MM.1S (cell line): ENCODE measurements at regions not wholly inside any gene's neighbourhood (a gene's known extent, or its start where the extent isn't known, plus 50 kb on each side); places are given as distances from the start of the nearest gene placed in this dataset.

ENCODE experiments used
- DNase-seq: peaks from one replicate; pipeline ENCODE4 v3.0.0-alpha.2; 2015
- H2AFZ ChIP-seq: fragments of 300-600 bp; sonication (generic); 2 replicates; pipeline ENCODE4 v1.6.0; 2016; ENCODE audit warnings: antibody characterized with exemption, low read length
- H3F3A ChIP-seq: fragments of 300-600 bp; sonication (generic); 2 replicates; pipeline ENCODE4 v1.6.1; 2016; ENCODE audit warnings: mild to moderate bottlenecking, antibody characterized with exemption, low read length, moderate library complexity, mixed read lengths; ENCODE audit not compliant: insufficient read depth
- H3K27ac ChIP-seq: fragments of 300-600 bp; sonication (generic); 2 replicates; pipeline ENCODE4 v1.5.1; 2016; ENCODE audit warnings: mild to moderate bottlenecking, low read length
- H3K27me3 ChIP-seq: fragments of 300-600 bp; sonication (generic); replicated peaks from 2 replicates; pipeline ENCODE4 v1.6.0; 2016; ENCODE audit warnings: low read length; ENCODE audit not compliant: insufficient read depth
- H3K36me3 ChIP-seq: fragments of 300-600 bp; sonication (generic); replicated peaks from 2 replicates; pipeline ENCODE4 v1.6.1; 2016; ENCODE audit warnings: mild to moderate bottlenecking, low read length, mixed read lengths; ENCODE audit not compliant: insufficient read depth
- H3K4me1 ChIP-seq: fragments of 300-600 bp; sonication (generic); 2 replicates; pipeline ENCODE4 v1.6.1; 2016; ENCODE audit warnings: low read length, mixed read lengths
- H3K4me2 ChIP-seq: fragments of 300-600 bp; sonication (generic); 2 replicates; pipeline ENCODE4 v1.6.0; 2016; ENCODE audit warnings: low read depth, low read length
- H3K4me3 ChIP-seq: fragments of 300-600 bp; sonication (generic); 2 replicates; pipeline ENCODE4 v1.5.1; 2016; ENCODE audit warnings: low read length, mixed read lengths
- H3K79me2 ChIP-seq: fragments of 300-600 bp; sonication (generic); 2 replicates; pipeline ENCODE4 v1.6.1; 2016; ENCODE audit warnings: mixed run types, low read length, mixed read lengths
- H3K9ac ChIP-seq: fragments of 300-600 bp; sonication (generic); 2 replicates; pipeline ENCODE4 v1.6.1; 2016; ENCODE audit warnings: low read length, mixed read lengths
- H3K9me2 ChIP-seq: fragments of 300-600 bp; sonication (generic); replicated peaks from 2 replicates; pipeline ENCODE4 v1.6.1; 2016; ENCODE audit warnings: mild to moderate bottlenecking, low read length, mixed read lengths; ENCODE audit not compliant: insufficient read depth
- H3K9me3 ChIP-seq: fragments of 300-600 bp; sonication (generic); replicated peaks from 2 replicates; pipeline ENCODE4 v1.6.1; 2016; ENCODE audit warnings: mild to moderate bottlenecking, low read length, mixed read lengths; ENCODE audit not compliant: insufficient read depth
- H4K20me1 ChIP-seq: fragments of 300-600 bp; sonication (generic); 2 replicates; pipeline ENCODE4 v1.6.1; 2016; ENCODE audit warnings: mild to moderate bottlenecking, low read length, moderate library complexity, mixed read lengths; ENCODE audit not compliant: insufficient read depth
- EZH2 ChIP-seq: fragments of 300-600 bp; sonication (generic); optimal IDR thresholded peaks from 2 replicates; pipeline ENCODE3; 2017; ENCODE audit warnings: low read depth, mild to moderate bottlenecking, antibody characterized with exemption, low read length, mixed read lengths
- EZH2phosphoT487 ChIP-seq: fragments of 300-600 bp; sonication (generic); IDR thresholded peaks from 2 replicates; pipeline ENCODE4 v1.6.1; 2018; ENCODE audit warnings: antibody characterized with exemption, low read length
- TF ChIP-seq, protein P1 (sequence below): fragments of 300-600 bp; sonication (generic); IDR thresholded peaks from 2 replicates; pipeline ENCODE4 v1.5.1; 2016; ENCODE audit warnings: antibody characterized with exemption, low read length, mixed read lengths

DNA sequence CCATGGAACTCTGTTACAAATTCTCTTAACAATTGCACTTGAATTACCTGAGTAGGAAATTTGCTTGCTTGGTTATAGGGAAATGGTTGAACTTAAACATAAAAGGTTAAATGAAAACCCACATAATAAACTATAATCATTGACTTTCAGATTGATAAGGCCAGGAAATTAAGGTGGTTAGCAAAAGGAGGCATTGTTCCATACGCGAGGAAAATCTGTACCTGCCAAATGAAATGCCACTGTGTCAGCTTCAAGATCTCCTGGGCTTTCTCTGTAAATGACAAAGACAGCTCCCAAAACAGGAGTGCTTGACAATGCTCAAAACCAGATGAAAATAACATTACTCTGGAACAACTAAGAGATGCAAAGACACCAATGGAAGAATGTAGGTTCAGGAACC is 125.5 kb upstream of the KLF3 start:
- H3K4me3 ChIP-seq = no peak overlapping the region
- no peak overlapping the region for H3K27ac ChIP-seq
- H4K20me1 ChIP-seq = no peaks in the 10 kb centered on the region
- H3K79me2 ChIP-seq = no peaks in the 10 kb centered on the region
- no peak overlapping the region for H3K9ac ChIP-seq
- H3K4me1 ChIP-seq = no peaks in the 10 kb centered on the region
- H3K27me3 ChIP-seq = no peaks in the 10 kb centered on the region
- H3K9me3 ChIP-seq = no peaks in the 10 kb centered on the region
- H3K36me3 ChIP-seq = no peaks in the 10 kb centered on the region
- H3K4me2 ChIP-seq = no peak overlapping the region
- no peaks in the 10 kb centered on the region for H3K9me2 ChIP-seq
- TF ChIP-seq, protein P1, sequence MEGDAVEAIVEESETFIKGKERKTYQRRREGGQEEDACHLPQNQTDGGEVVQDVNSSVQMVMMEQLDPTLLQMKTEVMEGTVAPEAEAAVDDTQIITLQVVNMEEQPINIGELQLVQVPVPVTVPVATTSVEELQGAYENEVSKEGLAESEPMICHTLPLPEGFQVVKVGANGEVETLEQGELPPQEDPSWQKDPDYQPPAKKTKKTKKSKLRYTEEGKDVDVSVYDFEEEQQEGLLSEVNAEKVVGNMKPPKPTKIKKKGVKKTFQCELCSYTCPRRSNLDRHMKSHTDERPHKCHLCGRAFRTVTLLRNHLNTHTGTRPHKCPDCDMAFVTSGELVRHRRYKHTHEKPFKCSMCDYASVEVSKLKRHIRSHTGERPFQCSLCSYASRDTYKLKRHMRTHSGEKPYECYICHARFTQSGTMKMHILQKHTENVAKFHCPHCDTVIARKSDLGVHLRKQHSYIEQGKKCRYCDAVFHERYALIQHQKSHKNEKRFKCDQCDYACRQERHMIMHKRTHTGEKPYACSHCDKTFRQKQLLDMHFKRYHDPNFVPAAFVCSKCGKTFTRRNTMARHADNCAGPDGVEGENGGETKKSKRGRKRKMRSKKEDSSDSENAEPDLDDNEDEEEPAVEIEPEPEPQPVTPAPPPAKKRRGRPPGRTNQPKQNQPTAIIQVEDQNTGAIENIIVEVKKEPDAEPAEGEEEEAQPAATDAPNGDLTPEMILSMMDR = no peak
- no peak for TF ChIP-seq EZH2phosphoT487
- TF ChIP-seq EZH2 = no peak
- no peak overlapping the region for H2AFZ ChIP-seq
- no peaks in the 10 kb centered on the region for H3F3A ChIP-seq
- DNase-seq = no peak

DNA sequence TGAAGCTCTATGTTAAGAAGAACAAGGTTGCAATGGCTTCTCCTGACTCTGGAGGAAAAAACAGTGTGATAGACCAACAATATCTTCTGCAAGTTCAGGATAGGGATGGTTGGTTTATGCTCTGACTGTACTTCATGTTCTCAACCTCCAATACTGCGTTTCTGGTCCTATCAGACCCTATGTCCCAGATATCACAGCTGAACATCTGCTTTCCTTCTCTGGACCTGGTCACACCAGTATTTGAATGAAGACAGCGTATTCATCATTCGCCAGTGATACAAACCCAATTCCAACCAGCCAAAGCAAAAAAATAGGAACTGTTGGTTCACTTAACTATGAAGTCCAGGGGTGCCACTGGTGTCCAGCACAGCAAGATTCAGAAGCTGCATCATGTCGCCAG is 124.5 kb upstream of the KLF3 start:
- no peaks in the 10 kb centered on the region for H3F3A ChIP-seq
- no peak overlapping the region for H3K4me2 ChIP-seq
- H3K4me1 ChIP-seq = no peaks in the 10 kb centered on the region
- TF ChIP-seq EZH2phosphoT487 (no peak), EZH2 (no peak)
- TF ChIP-seq, protein P1 = no peak
- no peaks in the 10 kb centered on the region for H3K9me2 ChIP-seq
- H3K9me3 ChIP-seq = no peaks in the 10 kb centered on the region
- H3K4me3 ChIP-seq = no peak overlapping the region
- H3K79me2 ChIP-seq = no peaks in the 10 kb centered on the region
- DNase-seq = no peak
- H3K9ac ChIP-seq = no peak overlapping the region
- H4K20me1 ChIP-seq = no peaks in the 10 kb centered on the region
- H3K27ac ChIP-seq = no peak overlapping the region
- H2AFZ ChIP-seq = no peak overlapping the region
- H3K27me3 ChIP-seq = no peaks in the 10 kb centered on the region
- no peaks in the 10 kb centered on the region for H3K36me3 ChIP-seq

DNA sequence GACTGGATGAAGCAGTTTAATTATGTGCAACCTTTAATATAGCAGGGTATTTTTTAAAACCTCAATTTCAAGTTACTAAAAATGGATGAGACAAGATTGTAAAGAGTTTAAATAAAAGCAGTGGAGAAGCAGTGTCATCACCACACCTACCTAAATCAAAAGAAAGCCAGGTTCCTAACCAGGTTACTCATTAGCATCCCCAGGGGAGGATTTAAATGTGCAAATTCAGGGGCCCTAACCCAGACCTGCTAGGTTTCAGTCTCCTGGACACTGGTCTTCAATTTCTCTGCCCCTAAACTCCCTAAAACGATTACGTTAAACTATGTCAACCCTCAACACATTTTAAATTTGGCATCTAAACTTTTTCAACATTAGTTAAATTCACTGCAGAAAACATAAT is 116.9 kb upstream of the KLF3 start:
- Histone ChIP-seq H3K9ac (no peak overlapping the region), H3K4me1 (no peaks in the 10 kb centered on the region), H3K79me2 (no peaks in the 10 kb centered on the region), H3K27me3 (no peaks in the 10 kb centered on the region), H3K9me3 (no peaks in the 10 kb centered on the region), H2AFZ (no peak overlapping the region), H3K36me3 (no peaks in the 10 kb centered on the region), H4K20me1 (no peaks in the 10 kb centered on the region), H3K4me2 (no peak overlapping the region), H3K9me2 (no peaks in the 10 kb centered on the region), H3F3A (no peaks in the 10 kb centered on the region), H3K27ac (no peak overlapping the region), H3K4me3 (no peak overlapping the region)
- TF ChIP-seq EZH2 = no peak
- DNase-seq = no peak

DNA sequence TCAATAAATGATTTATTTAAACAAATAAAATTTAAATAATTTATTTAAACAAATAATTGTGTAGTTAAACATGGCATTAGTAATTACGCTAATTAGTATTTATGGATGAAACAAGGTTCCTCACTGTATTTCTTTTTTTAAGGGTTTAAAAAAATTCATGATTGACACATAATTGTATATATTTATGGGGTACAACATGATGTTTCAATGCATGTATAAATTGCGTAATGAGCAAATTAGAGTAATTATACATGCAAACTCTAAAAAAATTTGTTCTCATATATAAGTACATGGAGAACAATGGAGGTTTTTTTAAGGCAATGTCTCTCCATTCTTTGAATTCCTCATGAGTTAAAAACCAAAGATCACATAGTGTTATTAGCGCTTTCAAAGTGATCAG is 115.7 kb upstream of the KLF3 start:
- no peaks in the 10 kb centered on the region for H3K9me3 ChIP-seq
- no peaks in the 10 kb centered on the region for H3K9me2 ChIP-seq

More for the DNA sequence above, 115.7 kb upstream of the KLF3 start:
- no peaks in the 10 kb centered on the region for H3K36me3 ChIP-seq
- no peak overlapping the region for H2AFZ ChIP-seq
- TF ChIP-seq EZH2phosphoT487 = no peak
- no peak for TF ChIP-seq EZH2
- TF ChIP-seq, protein P1 = no peak
- H3K79me2 ChIP-seq = no peaks in the 10 kb centered on the region
- no peaks in the 10 kb centered on the region for H3K27me3 ChIP-seq
- no peaks in the 10 kb centered on the region for H3K4me1 ChIP-seq
- no peak overlapping the region for H3K4me2 ChIP-seq
- no peaks in the 10 kb centered on the region for H3F3A ChIP-seq
- no peak for DNase-seq
- H4K20me1 ChIP-seq = no peaks in the 10 kb centered on the region
- H3K9ac ChIP-seq = no peak overlapping the region
- H3K4me3 ChIP-seq = no peak overlapping the region
- H3K27ac ChIP-seq = no peak overlapping the region
